Spleen (tissue), 7 donors: ENCODE measurements at regions not wholly inside any gene's neighbourhood (a gene's known extent, or its start where the extent isn't known, plus 50 kb on each side); places are given as distances from the start of the nearest gene placed in this dataset.

Experiments used
- POLR2A ChIP-seq, 3 donors: fragments of 450-650 bp; IDR thresholded peaks; one replicate each; pipeline ENCODE4 v1.5.1; 2017; ENCODE audit warnings: antibody characterized with exemption in 3 of 3, mild to moderate bottlenecking in 1 of 3
- TF ChIP-seq, protein P1 (sequence below), 11 experiments: fragments of 200-600 bp in 7 of 11; fragments of 450-650 bp in 4 of 11; sonication (generic) in 4 of 11; IDR thresholded peaks in 8 of 11; conservative IDR thresholded peaks in 3 of 11; 1 replicate in 7 of 11; 2 replicates in 4 of 11; pipeline versions ENCODE4 v1.4.0 to v1.8.0; 2016 to 2021; ENCODE audit warnings: antibody characterized with exemption in 11 of 11, inconsistent platforms in 4 of 11, mild to moderate bottlenecking in 1 of 11
- donor health status: DM: no; HTN: no; CAD: no; lungs with moderate emphysema.
- donor health status: DM: no; HTN: no; CAD: no.
- donor health status: DM: no; HTN: no; CAD: no.

DNA sequence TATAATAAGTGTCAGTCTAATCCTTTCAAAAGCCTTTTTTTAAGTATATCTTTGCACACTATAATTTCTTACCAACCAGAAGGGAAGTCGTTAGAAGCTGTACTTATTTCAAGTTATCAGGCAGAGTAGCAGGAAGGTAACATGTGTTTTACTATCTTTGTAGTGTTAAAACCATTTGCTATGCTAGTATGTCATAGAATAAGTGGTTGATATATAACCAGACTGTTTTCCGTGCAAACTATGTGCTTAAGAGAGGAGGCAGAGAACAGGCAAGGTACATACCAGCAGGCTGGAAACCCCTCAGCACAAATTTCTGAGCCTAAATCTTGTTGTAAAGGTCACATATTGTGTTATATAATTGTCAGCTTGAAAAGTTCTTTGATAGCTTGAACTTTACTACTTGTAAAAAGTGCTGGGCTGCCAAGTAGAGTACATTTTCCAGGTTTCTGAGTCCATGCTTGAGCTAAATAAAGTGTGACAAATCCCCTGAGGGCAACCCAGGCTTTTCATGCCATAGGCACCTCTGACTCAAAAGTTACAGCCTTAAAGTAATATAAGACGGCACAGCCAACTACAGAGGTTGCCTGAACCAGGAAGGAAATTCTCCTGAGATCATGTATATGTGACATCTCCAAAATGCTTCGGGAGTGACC, 1297.4 kb downstream of the PCDH9 start:
- TF ChIP-seq, protein P1, sequence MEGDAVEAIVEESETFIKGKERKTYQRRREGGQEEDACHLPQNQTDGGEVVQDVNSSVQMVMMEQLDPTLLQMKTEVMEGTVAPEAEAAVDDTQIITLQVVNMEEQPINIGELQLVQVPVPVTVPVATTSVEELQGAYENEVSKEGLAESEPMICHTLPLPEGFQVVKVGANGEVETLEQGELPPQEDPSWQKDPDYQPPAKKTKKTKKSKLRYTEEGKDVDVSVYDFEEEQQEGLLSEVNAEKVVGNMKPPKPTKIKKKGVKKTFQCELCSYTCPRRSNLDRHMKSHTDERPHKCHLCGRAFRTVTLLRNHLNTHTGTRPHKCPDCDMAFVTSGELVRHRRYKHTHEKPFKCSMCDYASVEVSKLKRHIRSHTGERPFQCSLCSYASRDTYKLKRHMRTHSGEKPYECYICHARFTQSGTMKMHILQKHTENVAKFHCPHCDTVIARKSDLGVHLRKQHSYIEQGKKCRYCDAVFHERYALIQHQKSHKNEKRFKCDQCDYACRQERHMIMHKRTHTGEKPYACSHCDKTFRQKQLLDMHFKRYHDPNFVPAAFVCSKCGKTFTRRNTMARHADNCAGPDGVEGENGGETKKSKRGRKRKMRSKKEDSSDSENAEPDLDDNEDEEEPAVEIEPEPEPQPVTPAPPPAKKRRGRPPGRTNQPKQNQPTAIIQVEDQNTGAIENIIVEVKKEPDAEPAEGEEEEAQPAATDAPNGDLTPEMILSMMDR (IDR thresholded peaks at IDR 0.05 in 8 of 11, conservative IDR thresholded peaks at IDR 0.05 in 3 of 11) = no peak
- TF ChIP-seq POLR2A (IDR thresholded peaks at IDR 0.05) = no peak
